HG02981 (cell line): ENCODE measurements at regions not wholly inside any gene's neighbourhood (a gene's known extent, or its start where the extent isn't known, plus 50 kb on each side); places are given as distances from the start of the nearest gene placed in this dataset.

ENCODE experiments used
- ATAC-seq: cut with Tn5 transposase; IDR thresholded peaks from one replicate; pipeline ENCODE4 v1.9.1; 2021; ENCODE audit warnings: mild to moderate bottlenecking, moderate library complexity; ENCODE audit not compliant: unreplicated experiment

GRCh38 chr3:34175636-34176176 is 377.3 kb downstream of the PDCD6IP start:
- ATAC-seq: no peak

DNA sequence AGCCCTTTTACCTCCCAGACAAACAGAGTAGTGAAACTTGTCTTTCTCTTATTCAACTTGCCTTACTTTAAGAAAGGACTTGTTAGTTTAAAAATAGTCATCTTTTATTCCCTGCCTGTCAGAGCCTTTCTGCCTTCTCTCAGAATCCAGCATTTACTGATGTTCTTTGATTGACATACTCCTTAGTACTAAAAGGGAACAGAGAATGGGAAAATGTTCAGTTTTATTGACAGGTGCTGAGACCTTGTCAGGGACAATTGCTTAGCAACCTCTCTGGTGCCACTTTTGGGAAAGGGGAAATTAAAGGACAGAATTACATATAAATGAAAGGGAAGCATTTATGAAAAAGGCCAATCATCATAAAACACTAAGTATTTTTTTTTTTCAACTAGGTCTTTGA is 378.3 kb downstream of the PDCD6IP start:
- no peak for ATAC-seq

- no peak for ATAC-seq
These were observed 380.0 kb downstream of the PDCD6IP start for GRCh38 chr3:34178415-34178814.

- ATAC-seq: no peak
These were observed 381.3 kb downstream of the PDCD6IP start for GRCh38 chr3:34179716-34180115.

DNA sequence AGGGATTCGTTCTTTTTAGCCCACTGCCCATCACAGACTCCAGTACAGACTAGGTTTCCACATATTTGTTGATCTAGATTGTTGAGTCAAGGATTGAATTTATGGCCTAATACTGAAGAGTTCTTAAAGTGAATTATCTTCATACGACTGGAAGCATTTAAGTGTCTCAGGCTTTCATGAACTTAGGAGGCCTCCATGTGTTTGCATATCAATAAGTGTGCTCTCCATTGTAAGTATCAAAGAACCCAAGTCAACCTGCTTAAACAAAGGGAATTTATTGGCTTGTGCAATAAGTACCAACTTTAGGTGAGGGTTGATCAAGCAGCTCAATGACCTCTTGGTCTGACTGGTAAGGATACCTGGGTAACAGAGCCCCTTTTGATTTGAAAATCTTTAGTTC is 382.1 kb downstream of the PDCD6IP start:
- ATAC-seq: no peak

- ATAC-seq: no peak
These were observed 384.7 kb downstream of the PDCD6IP start for GRCh38 chr3:34183114-34183513.

DNA sequence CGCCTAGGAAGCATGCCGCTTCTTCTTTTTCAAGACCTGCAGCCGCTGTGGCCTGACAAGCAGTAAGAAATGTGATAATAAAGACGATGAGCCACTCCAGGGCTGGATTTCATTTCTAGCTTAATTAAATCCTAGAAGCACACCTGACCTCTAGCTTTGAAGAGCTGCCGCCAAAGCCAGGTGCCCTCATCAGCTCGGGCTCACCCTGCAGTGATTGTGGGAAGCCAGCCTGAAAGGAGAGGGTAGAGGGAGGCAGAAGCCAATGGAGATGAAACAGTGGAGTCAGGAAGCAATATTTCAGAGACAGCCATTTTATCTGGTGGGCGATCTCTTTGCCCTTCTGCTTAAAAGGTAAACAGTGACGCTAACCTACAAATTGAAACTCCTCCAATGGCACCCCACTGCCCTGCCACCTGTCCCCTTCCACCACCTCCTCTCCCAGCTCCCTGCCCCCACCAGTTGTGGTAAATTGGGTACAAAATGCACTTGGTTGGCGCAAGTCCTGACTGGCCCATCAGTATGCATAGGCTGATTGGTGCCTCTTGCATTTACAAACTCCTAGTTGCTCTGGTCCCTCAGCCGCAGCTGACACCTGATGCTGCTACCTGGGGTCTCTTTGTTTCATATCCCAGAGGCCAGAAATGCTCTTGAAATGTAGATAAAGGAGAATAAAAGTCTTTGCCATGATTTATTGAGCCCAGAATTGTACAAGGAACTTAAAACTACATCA is 385.3 kb downstream of the PDCD6IP start:
- no peak for ATAC-seq

DNA sequence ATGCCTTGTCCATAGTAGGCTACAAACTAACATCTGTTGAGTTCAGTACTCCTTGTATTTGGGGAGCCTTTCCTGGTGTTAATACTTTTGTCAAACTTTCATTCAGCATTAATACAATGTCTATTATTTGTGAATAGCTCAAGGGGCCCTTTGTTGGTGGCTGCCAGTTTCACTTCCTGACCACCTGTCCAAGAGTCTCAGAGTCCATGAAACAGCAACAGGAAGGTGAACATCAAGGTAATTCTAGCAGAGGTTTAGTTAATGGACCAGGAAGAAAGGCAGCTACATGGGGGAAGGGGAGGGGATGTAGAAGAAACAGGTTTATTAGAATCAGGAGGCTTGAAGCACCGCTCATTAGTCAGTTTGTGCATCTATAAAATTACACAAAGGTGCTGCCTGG is 386.9 kb downstream of the PDCD6IP start:
- no peak for ATAC-seq

GRCh38 chr3:34189133-34189532 is 390.7 kb downstream of the PDCD6IP start:
- ATAC-seq: no peak

GRCh38 chr3:34196914-34197313 is 398.5 kb downstream of the PDCD6IP start:
- ATAC-seq: no peak

DNA sequence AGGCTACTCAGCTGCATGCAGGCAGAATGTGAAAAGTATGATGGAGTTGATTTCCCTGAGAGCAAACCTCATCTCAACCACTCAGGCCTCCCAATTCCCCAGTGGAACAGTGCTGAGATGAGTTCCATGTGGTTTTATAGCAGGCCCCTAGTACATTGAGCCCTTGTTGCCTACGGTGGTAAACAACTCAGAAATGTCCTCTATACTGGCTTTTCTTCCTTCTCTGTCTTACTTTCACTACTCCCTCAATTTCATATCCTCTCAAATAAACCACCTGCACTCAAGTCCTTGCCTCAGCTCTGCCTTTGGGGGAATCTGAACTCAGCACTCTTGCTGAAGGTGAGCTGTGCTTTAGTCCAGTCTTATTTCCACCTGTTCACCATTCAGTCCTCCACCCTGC is 399.9 kb downstream of the PDCD6IP start:
- ATAC-seq: no peak

DNA sequence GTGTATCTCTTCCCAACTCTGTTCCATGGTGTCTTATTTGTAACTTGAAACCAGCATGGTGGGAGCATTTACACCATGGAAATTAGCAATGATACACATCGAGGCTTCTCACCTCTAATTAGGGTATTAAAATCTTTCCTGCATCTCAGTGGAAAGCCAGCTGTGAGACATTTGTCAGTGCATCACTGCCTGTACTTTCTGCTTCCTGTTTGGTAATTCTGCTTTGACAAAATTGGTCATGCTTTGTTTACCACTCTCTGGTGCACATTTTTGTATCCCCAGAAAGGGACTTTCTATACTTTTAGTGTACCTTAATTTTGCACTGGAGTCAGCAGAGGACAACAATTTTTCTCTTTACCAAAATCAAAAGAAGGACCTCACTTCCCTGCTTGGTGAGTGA is 402.1 kb downstream of the PDCD6IP start:
- peak; percentile 81 for ATAC-seq

GRCh38 chr3:34202975-34203374 is 404.5 kb downstream of the PDCD6IP start:
- ATAC-seq: no peak

DNA sequence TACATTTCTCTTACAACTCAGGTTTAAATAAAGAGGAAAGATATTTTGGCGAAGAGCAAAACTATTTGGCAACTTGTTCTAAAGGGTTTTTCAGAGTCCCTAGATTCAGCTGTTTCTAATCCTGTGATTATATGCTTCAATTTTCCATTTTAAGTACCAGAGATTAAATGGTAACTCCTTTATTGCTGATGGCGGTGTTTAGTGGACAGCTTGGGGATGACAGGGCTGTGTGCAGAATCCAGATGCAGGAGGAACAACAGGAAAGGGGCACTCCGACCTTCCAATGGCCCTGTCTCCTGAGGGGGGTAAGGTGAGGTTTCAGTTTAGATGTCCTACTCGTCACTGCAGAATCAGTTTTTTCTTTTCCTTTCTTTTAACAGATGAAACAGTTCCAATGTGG is 405.0 kb downstream of the PDCD6IP start:
- no peak for ATAC-seq

DNA sequence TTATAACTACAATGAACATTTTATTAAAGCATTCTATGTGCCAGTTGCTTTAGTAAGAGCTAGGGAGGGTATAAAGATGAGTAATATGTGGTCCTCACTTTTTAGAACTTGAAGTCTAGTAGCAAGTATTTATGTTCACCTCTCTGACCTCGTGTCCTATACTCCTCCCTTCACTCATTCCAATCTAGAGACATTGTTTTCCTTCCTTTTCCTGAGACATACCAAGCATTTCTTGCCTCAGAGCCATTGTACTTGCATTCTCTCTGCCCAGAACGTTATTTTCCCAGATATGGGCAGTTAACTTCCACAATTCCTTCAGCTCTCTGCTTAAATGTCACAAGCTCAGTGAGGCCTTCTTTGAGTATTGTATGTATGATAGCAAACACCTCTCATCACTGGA is 408.6 kb downstream of the PDCD6IP start:
- ATAC-seq: no peak

DNA sequence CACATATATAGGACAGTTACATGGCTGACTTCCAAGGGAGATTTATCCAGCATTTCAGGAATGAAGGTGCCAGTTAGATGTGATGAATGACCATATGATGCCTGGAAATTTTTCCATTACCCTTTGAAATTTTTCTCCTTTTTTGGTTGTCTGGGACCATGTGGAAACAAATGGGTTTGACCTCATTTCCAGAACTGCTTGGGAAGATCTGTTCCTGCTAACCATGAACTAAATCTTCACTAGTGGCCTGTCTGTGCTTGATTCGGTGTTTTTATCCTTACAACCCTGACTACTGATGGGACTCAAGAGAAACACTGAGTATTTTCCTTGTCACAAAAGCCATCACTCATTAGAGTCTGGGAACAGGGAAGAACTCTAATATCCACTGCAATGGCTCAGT is 409.4 kb downstream of the PDCD6IP start:
- no peak for ATAC-seq

GRCh38 chr3:34212175-34212574 is 413.7 kb downstream of the PDCD6IP start:
- ATAC-seq: no peak

DNA sequence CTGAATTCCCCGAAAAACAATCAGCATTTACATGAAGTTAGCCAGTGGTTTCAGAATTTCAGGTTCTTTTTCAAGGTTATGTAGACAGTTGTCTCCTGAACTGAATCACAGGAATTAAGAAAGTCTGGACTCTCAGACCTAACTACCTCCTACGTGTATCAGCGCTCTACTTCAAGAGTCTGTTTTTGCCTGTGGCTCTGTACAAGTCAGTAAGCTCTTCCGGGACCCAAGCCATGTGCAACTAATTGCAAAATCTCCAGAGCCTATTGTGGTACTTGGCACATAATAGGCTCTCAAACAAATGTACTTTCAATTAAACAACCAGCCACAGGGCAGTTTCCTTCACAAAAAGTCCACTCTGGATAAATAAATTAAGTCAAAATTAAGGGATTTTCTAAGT is 414.2 kb downstream of the PDCD6IP start:
- ATAC-seq: no peak

- ATAC-seq: no peak
These were observed 415.0 kb downstream of the PDCD6IP start for GRCh38 chr3:34213478-34213877.

GRCh38 chr3:34216711-34217335 is 418.4 kb downstream of the PDCD6IP start:
- ATAC-seq: no peak

- ATAC-seq: no peak
These were observed 420.4 kb downstream of the PDCD6IP start for GRCh38 chr3:34218706-34219385.

- ATAC-seq: no peak
These were observed 421.1 kb downstream of the PDCD6IP start for GRCh38 chr3:34219556-34219955.
